Trophoblast cell (in vitro differentiated cells and primary cell): ENCODE measurements at regions not wholly inside any gene's neighbourhood (a gene's known extent, or its start where the extent isn't known, plus 50 kb on each side); places are given as distances from the start of the nearest gene placed in this dataset.

Experiments
- DNase-seq, 2 donors: peaks; one replicate each; pipeline ENCODE4 v3.0.0-alpha.2; 2016
- H2AFZ ChIP-seq: 2 replicates; pipeline ENCODE4 v1.6.1; 2013; ENCODE audit warnings: low read length, moderate library complexity, mild to moderate bottlenecking; ENCODE audit not compliant: insufficient read depth, poor library complexity
- H2AK5ac ChIP-seq: 2 replicates; pipeline ENCODE4 v1.6.1; 2013; ENCODE audit warnings: mild to moderate bottlenecking, low read length
- H2BK120ac ChIP-seq: 2 replicates; pipeline ENCODE4 v1.6.1; 2013; ENCODE audit warnings: low read length, mild to moderate bottlenecking, moderate library complexity; ENCODE audit not compliant: insufficient read depth, poor library complexity
- H2BK12ac ChIP-seq: 2 replicates; pipeline ENCODE4 v1.6.1; 2013; ENCODE audit warnings: mild to moderate bottlenecking, low read length, moderate library complexity
- H2BK5ac ChIP-seq: 2 replicates; pipeline ENCODE4 v1.6.1; 2013; ENCODE audit warnings: low read length, low read depth, moderate library complexity, mild to moderate bottlenecking; ENCODE audit not compliant: poor library complexity
- H3K14ac ChIP-seq: 2 replicates; pipeline ENCODE4 v1.6.1; 2013; ENCODE audit warnings: mild to moderate bottlenecking, low read length
- H3K18ac ChIP-seq: 2 replicates; pipeline ENCODE4 v1.6.1; 2013; ENCODE audit warnings: mild to moderate bottlenecking, low read length
- H3K23ac ChIP-seq: 2 replicates; pipeline ENCODE4 v1.6.1; 2013; ENCODE audit warnings: low read length
- H3K27ac ChIP-seq: 2 replicates; pipeline ENCODE4 v1.5.1; 2013; ENCODE audit warnings: low read depth, mild to moderate bottlenecking, inconsistent platforms, low read length, moderate library complexity
- H3K27me3 ChIP-seq: 2 replicates; pipeline ENCODE4 v1.6.1; 2013; ENCODE audit warnings: inconsistent platforms, mild to moderate bottlenecking, low read length, moderate library complexity; ENCODE audit not compliant: insufficient read depth
- H3K36me3 ChIP-seq, 2 experiments: 1 replicate in 1 of 2; 2 replicates in 1 of 2; pipeline ENCODE4 v1.6.1; 2013; ENCODE audit warnings: low read length in 2 of 2, mild to moderate bottlenecking in 2 of 2, moderate library complexity in 1 of 2; ENCODE audit not compliant: insufficient read depth in 2 of 2, control insufficient read depth in 1 of 2
- H3K4ac ChIP-seq: 2 replicates; pipeline ENCODE4 v1.6.1; 2013; ENCODE audit warnings: low read depth, mild to moderate bottlenecking, low read length, moderate library complexity
- H3K4me1 ChIP-seq, 2 experiments: 1 replicate in 1 of 2; 2 replicates in 1 of 2; pipeline ENCODE4 v1.6.1; 2013; ENCODE audit warnings: low read length in 2 of 2, mild to moderate bottlenecking in 2 of 2, moderate library complexity in 1 of 2; ENCODE audit not compliant: insufficient read depth in 2 of 2, control insufficient read depth in 1 of 2
- H3K4me2 ChIP-seq: 2 replicates; pipeline ENCODE4 v1.6.1; 2013; ENCODE audit warnings: inconsistent platforms, mild to moderate bottlenecking, low read length, moderate library complexity
- H3K4me3 ChIP-seq: 2 replicates; pipeline ENCODE4 v1.5.1; 2013; ENCODE audit warnings: mild to moderate bottlenecking, low read depth, low read length, inconsistent platforms
- H3K79me1 ChIP-seq: one replicate; pipeline ENCODE4 v1.6.1; 2013; ENCODE audit warnings: low read length
- H3K79me2 ChIP-seq: 2 replicates; pipeline ENCODE4 v1.6.1; 2013; ENCODE audit warnings: low read length, mild to moderate bottlenecking; ENCODE audit not compliant: control insufficient read depth, insufficient read depth, poor library complexity
- H3K9ac ChIP-seq: 2 replicates; pipeline ENCODE4 v1.6.1; 2013; ENCODE audit warnings: mild to moderate bottlenecking, low read length
- H3K9me3 ChIP-seq: 2 replicates; pipeline ENCODE4 v1.6.1; 2013; ENCODE audit warnings: low read depth, mild to moderate bottlenecking, control low read depth, inconsistent platforms, low read length; ENCODE audit not compliant: insufficient read depth
- H4K12ac ChIP-seq: 2 replicates; pipeline ENCODE4 v1.6.1; 2013; ENCODE audit warnings: low read depth, mild to moderate bottlenecking, low read length, moderate library complexity
- H4K8ac ChIP-seq: 2 replicates; pipeline ENCODE4 v1.6.1; 2013; ENCODE audit warnings: low read depth, mild to moderate bottlenecking, low read length, moderate library complexity
- H4K91ac ChIP-seq: one replicate; pipeline ENCODE4 v1.6.1; 2013; ENCODE audit warnings: low read depth, mild to moderate bottlenecking, low read length, moderate library complexity
- WGBS: extraction: QIAGEN DNeasy Blood & Tissue Kit; methylation state at CpG from one replicate; pipeline ENCODE4 v1.1.7; 2013; ENCODE audit warnings: missing lambda C conversion rate; ENCODE audit not compliant: insufficient read length, insufficient coverage; ENCODE audit errors: extremely low coverage; 5-methylcytosine and 5-hydroxymethylcytosine counted together

DNA sequence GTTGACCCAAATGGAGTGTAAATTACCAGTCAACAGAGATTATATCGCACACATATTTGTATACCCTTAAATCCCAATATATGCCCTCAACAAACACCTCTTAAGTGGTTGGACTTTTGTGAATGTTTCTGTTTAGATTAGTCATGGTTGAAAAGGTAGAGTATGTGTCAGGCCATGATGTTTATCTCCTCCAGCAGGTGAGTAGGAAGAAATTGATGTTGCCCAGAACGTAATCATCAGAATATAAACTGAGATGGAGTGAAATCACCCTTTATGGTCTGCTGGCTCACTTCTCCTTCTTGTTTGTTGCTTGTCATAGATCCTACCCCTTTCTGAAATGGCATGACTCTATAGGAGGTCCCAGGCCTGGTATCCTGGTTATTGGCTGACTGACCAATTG is 431.8 kb downstream of the ETS1 start:
- Histone ChIP-seq H3K9me3 (no peaks in the 10 kb centered on the region), H3K27ac (no peak overlapping the region), H2BK5ac (no peak overlapping the region), H3K4me1 (peaks cover 0 to 2% of the 10 kb centered on the region in 2 experiments), H3K36me3 (no peaks in the 10 kb centered on the region), H3K4me2 (no peak overlapping the region), H3K23ac (no peak overlapping the region), H2AK5ac (no peak overlapping the region), H3K9ac (no peak overlapping the region), H3K79me1 (peaks cover 2% of the 10 kb centered on the region), H3K4ac (no peak overlapping the region), H3K4me3 (no peak overlapping the region), H2BK12ac (no peak overlapping the region), H2AFZ (no peak overlapping the region), H3K27me3 (no peaks in the 10 kb centered on the region), H2BK120ac (no peak overlapping the region), H4K8ac (no peak overlapping the region), H3K18ac (no peak overlapping the region), H4K91ac (no peak overlapping the region), H3K79me2 (no peaks in the 10 kb centered on the region), H3K14ac (no peak overlapping the region), H4K12ac (no peak overlapping the region)
- DNase-seq: no peak
- WGBS: no CpG with 5 or more reads among the region's 2 CpGs

DNA sequence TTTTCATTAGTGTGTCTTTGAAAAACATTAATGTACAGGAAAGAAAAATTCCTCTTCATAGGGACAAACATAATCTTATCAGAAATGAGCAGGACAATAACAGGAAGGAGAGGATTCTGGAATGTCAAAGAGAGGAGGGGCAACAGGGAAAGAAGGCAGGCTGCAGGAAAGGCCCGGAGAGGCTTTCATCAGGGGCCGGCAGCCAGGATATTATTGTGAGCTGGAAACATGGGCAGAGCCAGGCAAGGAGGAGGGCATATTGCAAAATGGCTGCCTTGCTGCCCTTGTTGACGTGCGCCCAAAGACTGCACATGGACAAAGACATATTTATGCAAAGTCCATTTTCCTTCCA is 433.7 kb downstream of the ETS1 start:
- Histone ChIP-seq H3K9ac (no peak overlapping the region), H2BK120ac (no peak overlapping the region), H3K9me3 (no peaks in the 10 kb centered on the region), H4K91ac (no peak overlapping the region), H3K36me3 (no peaks in the 10 kb centered on the region), H3K4me3 (no peak overlapping the region), H3K79me2 (no peaks in the 10 kb centered on the region), H3K79me1 (peaks cover 2% of the 10 kb centered on the region), H3K18ac (no peak overlapping the region), H3K4me2 (no peak overlapping the region), H3K23ac (no peak overlapping the region), H3K27me3 (no peaks in the 10 kb centered on the region), H3K14ac (no peak overlapping the region), H2BK5ac (no peak overlapping the region), H3K4me1 (peaks cover 0 to 2% of the 10 kb centered on the region in 2 experiments), H4K12ac (no peak overlapping the region), H4K8ac (no peak overlapping the region), H3K4ac (no peak overlapping the region), H2AFZ (no peak overlapping the region), H3K27ac (no peak overlapping the region), H2BK12ac (no peak overlapping the region), H2AK5ac (no peak overlapping the region)
- WGBS: no CpG with 5 or more reads among the region's 4 CpGs
- no peak for DNase-seq

DNA sequence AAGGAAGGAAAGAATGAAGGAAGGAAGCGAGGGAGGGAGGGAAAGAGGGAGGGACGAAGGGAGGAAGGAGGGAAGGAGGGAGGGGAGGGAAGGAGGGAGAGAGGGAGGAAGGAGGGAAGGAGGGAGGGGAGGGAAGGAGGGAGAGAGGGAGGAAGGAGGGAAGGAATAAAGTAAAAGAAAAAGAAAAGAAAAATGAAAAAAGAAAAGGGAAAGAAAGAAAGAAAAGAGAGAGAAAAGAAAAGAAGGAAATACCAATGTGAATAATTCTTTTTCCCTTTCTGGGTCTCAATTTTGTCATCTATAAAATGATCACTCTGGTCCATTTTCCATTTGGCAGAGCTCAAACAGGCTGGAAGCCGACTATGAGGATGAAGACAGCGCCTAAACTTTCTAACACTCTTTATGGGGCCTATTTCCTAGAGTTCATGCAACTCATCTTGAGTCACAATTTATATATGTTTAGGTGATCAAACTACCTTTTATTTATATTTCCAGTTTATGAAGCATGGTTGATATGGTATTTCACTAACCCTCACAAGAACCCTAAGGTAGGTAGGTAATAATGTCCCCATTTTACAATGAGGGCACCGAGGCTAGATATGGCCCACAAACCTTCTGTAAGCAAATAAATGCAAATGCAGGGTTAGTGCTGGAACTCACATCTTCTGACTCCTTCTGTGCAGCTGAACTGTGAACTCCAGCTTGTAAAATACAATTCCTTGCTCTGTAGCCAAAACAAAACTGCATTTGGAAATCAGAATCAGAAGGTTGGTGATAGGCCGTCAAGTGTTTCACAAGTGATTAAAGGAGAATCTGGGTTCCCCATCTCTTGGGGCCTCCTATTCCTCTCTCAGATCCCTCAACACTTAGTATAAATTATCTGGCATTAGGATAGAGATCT is 434.3 kb downstream of the ETS1 start:
- WGBS: 100% methylated on average over 2 of the region's 6 CpGs
- H3K4me1 ChIP-seq: peaks cover 0 to 2% of the 10 kb centered on the region in 2 experiments

DNA sequence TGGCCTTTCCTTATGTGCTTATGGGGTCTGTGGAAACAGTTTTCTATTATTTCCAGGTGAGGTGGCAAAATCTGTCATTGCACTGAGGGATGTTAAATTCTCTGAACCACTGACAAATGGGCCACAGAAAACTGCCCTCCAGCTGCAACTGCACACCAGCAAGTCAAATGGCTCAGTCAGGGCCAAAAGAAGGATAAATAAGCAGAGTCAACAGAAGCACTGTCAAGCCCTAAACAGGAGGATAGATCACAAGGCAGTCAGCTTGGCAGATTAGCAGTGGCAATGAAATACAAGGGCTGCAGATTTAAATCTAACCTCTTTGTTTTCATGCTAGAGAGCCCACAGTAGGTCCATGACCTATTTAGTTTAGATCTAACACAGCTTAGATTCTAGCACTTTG is 435.6 kb downstream of the ETS1 start:
- no peak overlapping the region for H3K27ac ChIP-seq
- no peak overlapping the region for H4K8ac ChIP-seq
- no peak overlapping the region for H2AK5ac ChIP-seq
- H2BK5ac ChIP-seq: no peak overlapping the region
- no peak overlapping the region for H2AFZ ChIP-seq
- H4K12ac ChIP-seq: no peak overlapping the region
- H3K23ac ChIP-seq: no peak overlapping the region
- H3K18ac ChIP-seq: no peak overlapping the region
- H4K91ac ChIP-seq: no peak overlapping the region
- no peak overlapping the region for H2BK12ac ChIP-seq
- H3K79me2 ChIP-seq: no peaks in the 10 kb centered on the region
- H3K4me1 ChIP-seq: peaks cover 0 to 2% of the 10 kb centered on the region in 2 experiments
- no peaks in the 10 kb centered on the region for H3K36me3 ChIP-seq
- H3K9ac ChIP-seq: no peak overlapping the region
- no peak overlapping the region for H2BK120ac ChIP-seq
- H3K27me3 ChIP-seq: no peaks in the 10 kb centered on the region
- no peak overlapping the region for H3K4me2 ChIP-seq
- H3K79me1 ChIP-seq: peaks cover 2% of the 10 kb centered on the region
- H3K14ac ChIP-seq: no peak overlapping the region
- DNase-seq: no peak
- H3K9me3 ChIP-seq: no peaks in the 10 kb centered on the region
- H3K4ac ChIP-seq: no peak overlapping the region
- no peak overlapping the region for H3K4me3 ChIP-seq

More for the DNA sequence above, 434.3 kb downstream of the ETS1 start:
- Histone ChIP-seq H3K9me3 (no peaks in the 10 kb centered on the region), H2BK120ac (no peak overlapping the region), H3K18ac (no peak overlapping the region), H3K9ac (no peak overlapping the region), H2AK5ac (no peak overlapping the region), H3K4me3 (no peak overlapping the region), H3K23ac (no peak overlapping the region), H4K8ac (no peak overlapping the region), H4K12ac (no peak overlapping the region), H2BK5ac (no peak overlapping the region), H3K27me3 (no peaks in the 10 kb centered on the region), H3K4ac (no peak overlapping the region), H3K4me2 (no peak overlapping the region), H3K79me2 (no peaks in the 10 kb centered on the region), H2AFZ (no peak overlapping the region), H3K14ac (no peak overlapping the region), H4K91ac (no peak overlapping the region), H3K79me1 (peaks cover 2% of the 10 kb centered on the region), H3K36me3 (no peaks in the 10 kb centered on the region), H3K27ac (no peak overlapping the region), H2BK12ac (no peak overlapping the region)
- DNase-seq: no peak
